ENCODE measurements at regions not wholly inside any gene's neighbourhood (a gene's known extent, or its start where the extent isn't known, plus 50 kb on each side); places are given as distances from the start of the nearest gene placed in this dataset.
A peak's percentile ranks its signal among the peaks of the same experiment; 100 is the strongest.

DNA sequence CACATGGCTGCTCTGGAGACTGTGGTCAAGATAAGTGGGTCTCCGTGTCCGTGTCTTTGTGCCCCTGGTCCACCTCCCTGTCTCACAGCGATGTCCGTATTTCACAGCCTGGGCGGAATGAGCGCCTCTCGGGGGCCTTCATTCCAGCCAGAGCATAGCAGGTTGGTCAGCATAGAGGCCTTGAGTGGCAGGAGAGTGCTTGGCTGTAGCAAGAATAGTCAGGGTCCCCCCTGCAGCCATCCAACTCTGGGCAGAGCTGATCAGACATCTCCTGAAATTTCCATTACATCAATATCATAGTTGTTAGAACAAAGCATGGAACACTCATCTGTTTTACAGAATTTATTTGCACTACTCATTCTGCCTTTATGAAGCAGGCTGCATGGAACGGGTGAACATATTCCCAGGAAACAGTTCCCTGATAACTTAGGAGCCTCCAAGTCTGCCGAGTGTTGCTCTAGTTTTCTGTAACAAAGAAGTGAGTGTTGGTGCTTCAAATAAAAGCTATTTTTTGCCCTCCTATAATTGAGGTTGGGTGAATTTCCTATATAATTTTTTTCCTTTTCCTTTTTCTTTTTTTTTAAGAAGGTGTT, 255.3 kb downstream of the INHBA start:
- H3K18ac ChIP-seq (ENCODE audit: extremely low read depth, low read length) = no peak overlapping the region
- FAIRE-seq (no peak), DNase-seq (ENCODE audit: low read depth in 1 of 2, low spot score in 2 of 2) (no peak)
- CTCF ChIA-PET (ENCODE audit: partially characterized antibody) = interaction anchor here (0.6 to 0.7 kb wide), 2 partner anchors 98 to 251 kb away, joined by 3 read pairs; no protein-coding TSS in a partner anchor
- no peaks in the 10 kb centered on the region for H3K36me3 ChIP-seq (ENCODE audit: control insufficient read depth in 2 of 4, insufficient read depth in 4 of 4, low read length in 3 of 4)
- H3K79me2 ChIP-seq (ENCODE audit: control insufficient read depth in 1 of 2, insufficient read depth in 2 of 2, low read length in 2 of 2) = no peaks in the 10 kb centered on the region
- H3K27ac ChIP-seq (ENCODE audit: low read depth, low read length) = no peak overlapping the region
- no peak overlapping the region for H3K56ac ChIP-seq (replicated peaks; ENCODE audit: insufficient read length, low read depth, low read length)
- H2BK5ac ChIP-seq (ENCODE audit: low read depth, low read length) = no peak overlapping the region
- no peaks in the 10 kb centered on the region for H3K79me1 ChIP-seq (ENCODE audit: low read depth, low read length)
- H3K4ac ChIP-seq (replicated peaks; ENCODE audit: insufficient read length, low read depth, low read length) = no peak overlapping the region
- no peak overlapping the region for H3K4me2 ChIP-seq (ENCODE audit: insufficient read depth in 1 of 2, low read depth in 2 of 2, low read length in 2 of 2)
- no peak overlapping the region for H3K4me3 ChIP-seq (ENCODE audit: extremely low read depth in 1 of 4, insufficient read depth in 2 of 4, low read depth in 3 of 4, low read length in 4 of 4)
- H4K20me1 ChIP-seq (replicated peaks in 1 of 2; ENCODE audit: control insufficient read depth in 1 of 2, insufficient read depth in 2 of 2, low read length in 2 of 2) = no peaks in the 10 kb centered on the region
- H2BK120ac ChIP-seq (replicated peaks; ENCODE audit: low read depth, low read length) = no peak overlapping the region
- H3K27me3 ChIP-seq (replicated peaks in 1 of 4; ENCODE audit: control insufficient read depth in 3 of 4, extremely low read depth in 1 of 4, insufficient read depth in 3 of 4, low read length in 3 of 4) = no peaks in the 10 kb centered on the region
- H3K9ac ChIP-seq (replicated peaks in 1 of 4; ENCODE audit: extremely low read depth in 1 of 4, low read depth in 3 of 4, low read length in 3 of 4) = no peak overlapping the region
- 0 out of 2 replicates have a peak overlapping the region, but pooled peaks have one; percentile 67 for H2AFZ ChIP-seq (ENCODE audit: low read length)
- H3K4me1 ChIP-seq (replicated peaks in 1 of 4; ENCODE audit: control insufficient read depth in 3 of 4, insufficient read depth in 4 of 4, low read length in 3 of 4) = peaks cover 0 to 4% (median 3%) of the 10 kb centered on the region in 4 experiments; a peak in 4 of 7 replicates
- no peak overlapping the region for H2AK5ac ChIP-seq (ENCODE audit: low read depth, low read length)
- no peaks in the 10 kb centered on the region for H3K9me3 ChIP-seq (ENCODE audit: insufficient read depth in 2 of 2, low read depth in 1 of 2, low read length in 1 of 2)
- 97% methylated on average over 9 of the region's 9 CpGs; no CpG with 5 or more reads in 1 of the 2 experiments for WGBS, 2 experiments (ENCODE audit: extremely low coverage in 1 of 2, insufficient coverage in 1 of 2, insufficient read length in 1 of 2, insufficient replicate concordance in 2 of 2, low coverage in 1 of 2, low lambda C conversion rate in 2 of 2, missing lambda C conversion rate in 1 of 2)
- no peak overlapping the region for H4K91ac ChIP-seq (replicated peaks; ENCODE audit: insufficient read length, low read length)
- no peak overlapping the region for H2BK12ac ChIP-seq (ENCODE audit: low read depth, low read length)
- H2BK15ac ChIP-seq (ENCODE audit: low read length) = no peak overlapping the region; the same call in 1 of the 2 replicates
- no peaks in the 10 kb centered on the region for H3K23me2 ChIP-seq (ENCODE audit: low read depth, low read length)
- H2BK20ac ChIP-seq (ENCODE audit: low read length) = no peak overlapping the region
- H3K14ac ChIP-seq (ENCODE audit: insufficient read length) = no peak overlapping the region
- no peak overlapping the region; the same call in 1 of the 2 replicates for H4K8ac ChIP-seq (ENCODE audit: extremely low read depth, insufficient read depth, low read length)
- no peak overlapping the region for H4K5ac ChIP-seq (ENCODE audit: insufficient read length, low read depth, low read length)
- no peak overlapping the region for H3K23ac ChIP-seq (ENCODE audit: insufficient read length)
- POLR2A ChIA-PET (ENCODE audit: partially characterized antibody) = no interaction called here
- TF ChIP-seq HDAC2 (IDR thresholded peaks at IDR 0.05; ENCODE audit: borderline replicate concordance in 1 of 2, low read depth in 2 of 2, low read length in 2 of 2) (no peak), CEBPB (IDR thresholded peaks at IDR 0.05; ENCODE audit: low read depth, low read length) (no peak), EP300 (IDR thresholded peaks at IDR 0.05; ENCODE audit: borderline replicate concordance in 1 of 2, low read depth in 2 of 2, low read length in 2 of 2) (no peak), CTBP2 (IDR thresholded peaks at IDR 0.05; ENCODE audit: borderline replicate concordance, insufficient read depth, insufficient read length, low read length) (no peak), RXRA (IDR thresholded peaks at IDR 0.05; ENCODE audit: insufficient read depth, low read depth, low read length) (no peak), SAP30 (IDR thresholded peaks at IDR 0.05; ENCODE audit: insufficient read depth, insufficient replicate concordance, low read length) (no peak), CBX8 (IDR thresholded peaks at IDR 0.05; ENCODE audit: borderline replicate concordance, low read depth, low read length) (no peak), JUND (IDR thresholded peaks at IDR 0.05; ENCODE audit: low read length) (no peak), SP1 (IDR thresholded peaks at IDR 0.05; ENCODE audit: low read depth, low read length) (no peak), CTCF (IDR thresholded peaks at IDR 0.05; ENCODE audit: control extremely low read depth in 1 of 3, insufficient read depth in 1 of 3, low read depth in 1 of 3, low read length in 3 of 3) (no peak)
